A549 (cell line): ENCODE measurements at regions not wholly inside any gene's neighbourhood (a gene's known extent, or its start where the extent isn't known, plus 50 kb on each side); places are given as distances from the start of the nearest gene placed in this dataset.

Experiments used
- ATAC-seq, 2 experiments: fragments of 200-7000 bp in 1 of 2; fragments of >200 bp in 1 of 2; cut with Nextera tagmentation in 1 of 2; cut with Tn5 transposase in 1 of 2; 3 replicates each; pipeline versions ENCODE4 v1.8.0 to v1.9.1; 2018 to 2020; ENCODE audit warnings: mild to moderate bottlenecking in 1 of 2, moderate library complexity in 1 of 2
- CTCF ChIA-PET: fragments of 300-600 bp; sonication (Branson Sonifier 250); formaldehyde crosslinking; extraction: SDS; loops from one replicate; lab custom pipeline; 2021; ENCODE audit warnings: antibody characterized with exemption, inconsistent platforms; lab: Yijun Ruan, JAX
- POLR2A ChIA-PET: fragments of 350-600 bp; formaldehyde crosslinking; extraction: SDS; loops from one replicate; lab custom pipeline; 2021; ENCODE audit warnings: antibody characterized with exemption, inconsistent platforms; lab: Yijun Ruan, JAX
- DNase-seq, 2 experiments: peaks; one replicate each; pipeline versions ENCODE4 v3.0.0 to v3.0.0-alpha.2; 2011 to 2016; ENCODE audit warnings: low read depth in 1 of 2, low spot score in 1 of 2
- FAIRE-seq: peaks from 2 replicates; lab custom pipeline; 2011; peaks lifted over from hg19 to GRCh38; lab: Jason Lieb, UNC
- H3K27ac ChIP-seq, 2 experiments: fragments of >200 bp; sonication (Bioruptor Twin); formaldehyde crosslinking; 3 replicates each; pipeline ENCODE4 v1.5.1; 2016 to 2017
- H3K4me1 ChIP-seq: fragments of >200 bp; sonication (Bioruptor Twin); formaldehyde crosslinking; 3 replicates; pipeline ENCODE4 v1.6.1; 2016
- H3K4me2 ChIP-seq: fragments of >200 bp; sonication (Bioruptor Twin); formaldehyde crosslinking; 3 replicates; pipeline ENCODE4 v1.6.1; 2016
- H3K4me3 ChIP-seq: fragments of >200 bp; sonication (Bioruptor Twin); formaldehyde crosslinking; 3 replicates; pipeline ENCODE4 v1.5.1; 2016
- H3K9me3 ChIP-seq: fragments of >200 bp; sonication (Bioruptor Twin); formaldehyde crosslinking; 3 replicates; pipeline ENCODE4 v1.6.1; 2016
- BCL3 ChIP-seq: fragments of >200 bp; sonication (Bioruptor Twin); formaldehyde crosslinking; IDR thresholded peaks from 3 replicates; pipeline ENCODE4 v1.6.1; 2016
- BHLHE40 ChIP-seq: IDR thresholded peaks from 2 replicates; pipeline ENCODE4 v1.6.1; 2012; ENCODE audit warnings: low read depth, low read length, inconsistent platforms
- CBX2 ChIP-seq: fragments of 200-600 bp; sonication (generic); IDR thresholded peaks from 2 replicates; pipeline ENCODE4 v1.6.1; 2016; ENCODE audit warnings: low read depth, mild to moderate bottlenecking, borderline replicate concordance
- CTCF ChIP-seq: fragments of >200 bp; sonication (Bioruptor Twin); formaldehyde crosslinking; IDR thresholded peaks from 3 replicates; pipeline ENCODE4 v1.5.1; 2016
- ELK1 ChIP-seq: fragments of 150-350 bp; IDR thresholded peaks from 2 replicates; pipeline ENCODE4 v1.6.1; 2014; ENCODE audit warnings: low read depth, mild to moderate bottlenecking, low read length
- EP300 ChIP-seq, 2 experiments: fragments of >200 bp; sonication (Bioruptor Twin); formaldehyde crosslinking; IDR thresholded peaks; 2 replicates in 1 of 2; 3 replicates in 1 of 2; pipeline ENCODE4 v1.6.1; 2016 to 2017
- FOSL2 ChIP-seq, 2 experiments: fragments of 450-650 bp in 1 of 2; fragments of >200 bp in 1 of 2; sonication (Bioruptor Twin) in 1 of 2; formaldehyde crosslinking; IDR thresholded peaks; 2 replicates each; pipeline versions ENCODE4 v1.5.0 to v1.6.1; 2016 to 2020; ENCODE audit warnings: mild to moderate bottlenecking in 1 of 2, moderate library complexity in 1 of 2
- HDAC2 ChIP-seq: fragments of 200-600 bp; sonication (generic); IDR thresholded peaks from 2 replicates; pipeline ENCODE4 v1.6.1; 2016
- HES2 ChIP-seq: fragments of >200 bp; sonication (Bioruptor Twin); formaldehyde crosslinking; IDR thresholded peaks from 2 replicates; pipeline ENCODE4 v1.6.1; 2016
- HEYL ChIP-seq: fragments of 250-450 bp; sonication (Bioruptor Pico); IDR thresholded peaks from 2 replicates; pipeline ENCODE4 v1.8.0; 2021; ENCODE audit warnings: mild to moderate bottlenecking, moderate library complexity
- HOXA7 ChIP-seq: fragments of 250-450 bp; sonication (Bioruptor Pico); IDR thresholded peaks from 2 replicates; pipeline ENCODE4 v1.5.0; 2020; ENCODE audit warnings: mild to moderate bottlenecking, moderate library complexity
- HOXB13 ChIP-seq: fragments of 250-450 bp; sonication (Bioruptor Pico); IDR thresholded peaks from 2 replicates; pipeline ENCODE4 v1.5.0; 2020; ENCODE audit warnings: low read depth, mild to moderate bottlenecking, moderate library complexity
- JUN ChIP-seq, 2 experiments: fragments of >200 bp; sonication (Bioruptor Twin); formaldehyde crosslinking; IDR thresholded peaks; 2 replicates in 1 of 2; 3 replicates in 1 of 2; pipeline ENCODE4 v1.6.1; 2016 to 2017
- JUNB ChIP-seq: fragments of >200 bp; sonication (Bioruptor Twin); formaldehyde crosslinking; IDR thresholded peaks from 2 replicates; pipeline ENCODE4 v1.6.1; 2016
- MAX ChIP-seq: IDR thresholded peaks from 2 replicates; pipeline ENCODE4 v1.6.1; 2012
- MAZ ChIP-seq: fragments of 150-350 bp; IDR thresholded peaks from 2 replicates; pipeline ENCODE4 v1.6.1; 2014; ENCODE audit warnings: antibody characterized with exemption, low read depth, low read length, borderline replicate concordance
- PBX3 ChIP-seq: IDR thresholded peaks from 2 replicates; pipeline ENCODE4 v1.6.1; 2012
- PHF8 ChIP-seq: fragments of 200-600 bp; sonication (generic); IDR thresholded peaks from 2 replicates; pipeline ENCODE4 v1.6.1; 2016; ENCODE audit warnings: low read depth, mild to moderate bottlenecking, antibody characterized with exemption, moderate library complexity, borderline replicate concordance
- RAD21 ChIP-seq, 2 experiments: fragments of >200 bp in 1 of 2; sonication (Bioruptor Twin) in 1 of 2; formaldehyde crosslinking in 1 of 2; IDR thresholded peaks in 1 of 2; conservative IDR thresholded peaks in 1 of 2; 2 replicates in 1 of 2; 3 replicates in 1 of 2; pipeline ENCODE4 v1.6.1; 2012 to 2018; ENCODE audit warnings: inconsistent platforms in 1 of 2
- RFX5 ChIP-seq: fragments of 450-650 bp; IDR thresholded peaks from 2 replicates; pipeline ENCODE4 v1.7.1; 2014; ENCODE audit warnings: antibody characterized with exemption, mild to moderate bottlenecking, moderate library complexity
- RNF2 ChIP-seq: fragments of 200-600 bp; sonication (generic); IDR thresholded peaks from 2 replicates; pipeline ENCODE4 v1.6.1; 2016; ENCODE audit warnings: low read depth, mild to moderate bottlenecking, antibody characterized with exemption, moderate library complexity, borderline replicate concordance
- SREBF2 ChIP-seq: fragments of 450-650 bp; IDR thresholded peaks from 2 replicates; pipeline ENCODE4 v1.6.1; 2014; ENCODE audit warnings: mild to moderate bottlenecking, moderate library complexity
- TFCP2L1 ChIP-seq: fragments of 250-450 bp; sonication (Bioruptor Pico); IDR thresholded peaks from 2 replicates; pipeline ENCODE4 v1.5.0; 2021; ENCODE audit warnings: mild to moderate bottlenecking
- TP53 ChIP-seq: fragments of 250-450 bp; sonication (Bioruptor Pico); IDR thresholded peaks from 2 replicates; pipeline ENCODE4 v1.5.0; 2021; ENCODE audit warnings: mild to moderate bottlenecking, moderate library complexity
- USF2 ChIP-seq: fragments of 450-650 bp; IDR thresholded peaks from 2 replicates; pipeline ENCODE4 v1.6.1; 2014; ENCODE audit warnings: antibody characterized with exemption
- ZC3H11A ChIP-seq: fragments of 450-650 bp; IDR thresholded peaks from 2 replicates; pipeline ENCODE4 v1.6.1; 2014; ENCODE audit warnings: antibody characterized with exemption, mild to moderate bottlenecking
- ZNF302 ChIP-seq: fragments of 250-450 bp; sonication (Bioruptor Pico); IDR thresholded peaks from 2 replicates; pipeline ENCODE4 v1.9.0; 2021; ENCODE audit warnings: inconsistent platforms, mild to moderate bottlenecking, moderate library complexity
- ZSCAN20 ChIP-seq: fragments of 250-450 bp; sonication (Bioruptor Pico); IDR thresholded peaks from 2 replicates; pipeline ENCODE4 v1.8.0; 2022; ENCODE audit warnings: mild to moderate bottlenecking, moderate library complexity
- WGBS: methylation state at CpG from one replicate; pipeline ENCODE4 v1.1.6; 2017; ENCODE audit errors: missing lambda C conversion rate; 5-methylcytosine and 5-hydroxymethylcytosine counted together

GRCh38 chr7:152947686-152948085 lies 188.1 kb downstream of the ACTR3B start (continued):
- no peak for TF ChIP-seq CTCF

GRCh38 chr7:152949253-152949652 lies 189.7 kb downstream of the ACTR3B start:
- no peak overlapping the region for H3K4me2 ChIP-seq
- H3K27ac ChIP-seq: no peak overlapping the region
- H3K9me3 ChIP-seq: no peaks in the 10 kb centered on the region
- ChIA-PET CTCF (interaction anchor here (0.6 kb wide), 1 partner anchor 88 kb away, joined by 3 read pairs; no protein-coding TSS in a partner anchor), POLR2A (no interaction called here)
- 6% methylated on average over 3 of the region's 3 CpGs for WGBS
- DNase-seq (no peak), ATAC-seq (no peak), FAIRE-seq (no peak)
- H3K4me3 ChIP-seq: no peak overlapping the region
- no peak for TF ChIP-seq SREBF2
- TF ChIP-seq HOXA7 (CRISPR knock-in tag): no peak
- no peak for TF ChIP-seq ZNF302 (CRISPR knock-in tag)
- no peak for TF ChIP-seq HDAC2
- TF ChIP-seq TFCP2L1: no peak
- no peak for TF ChIP-seq RNF2
- no peak for TF ChIP-seq HOXB13 (CRISPR knock-in tag)
- TF ChIP-seq PBX3: no peak
- no peak for TF ChIP-seq RAD21 (conservative IDR thresholded peaks at IDR 0.05 in 1 of 2, IDR thresholded peaks at IDR 0.05 in 1 of 2)
- TF ChIP-seq TP53: no peak
- TF ChIP-seq MAZ: no peak
- no peaks in the 10 kb centered on the region for H3K4me1 ChIP-seq

GRCh38 chr7:152949790-152950189 lies 190.2 kb downstream of the ACTR3B start:
- no peak for ATAC-seq
- FAIRE-seq: no peak
- Histone ChIP-seq H3K27ac (no peak overlapping the region), H3K4me2 (no peak overlapping the region), H3K9me3 (no peaks in the 10 kb centered on the region), H3K4me1 (no peaks in the 10 kb centered on the region), H3K4me3 (no peak overlapping the region)
- ChIA-PET POLR2A (no interaction called here), CTCF (no interaction called here)
- no peak for TF ChIP-seq RAD21 (conservative IDR thresholded peaks at IDR 0.05 in 1 of 2, IDR thresholded peaks at IDR 0.05 in 1 of 2)
- no peak for TF ChIP-seq JUN (IDR thresholded peaks at IDR 0.05)
- TF ChIP-seq ELK1: no peak
- no peak for TF ChIP-seq PBX3
- no peak for TF ChIP-seq HOXB13 (CRISPR knock-in tag)
- TF ChIP-seq MAX: no peak
- TF ChIP-seq ZC3H11A: no peak
- TF ChIP-seq USF2: no peak
- TF ChIP-seq BHLHE40: no peak
- no peak for TF ChIP-seq PHF8
- TF ChIP-seq JUNB: no peak
- TF ChIP-seq RFX5: no peak
- TF ChIP-seq EP300 (IDR thresholded peaks at IDR 0.05): no peak
- no peak for TF ChIP-seq CBX2
- TF ChIP-seq FOSL2 (IDR thresholded peaks at IDR 0.05): no peak
- no peak for TF ChIP-seq FOSL2 (CRISPR knock-in tag; IDR thresholded peaks at IDR 0.05)
- TF ChIP-seq BCL3: no peak
- no peak for TF ChIP-seq HEYL
- no peak for TF ChIP-seq ZSCAN20
- no peak for TF ChIP-seq HES2
- DNase-seq: no peak
- WGBS: 6% methylated on average over 4 of the region's 4 CpGs
